ENCODE measurements at regions not wholly inside any gene's neighbourhood (a gene's known extent, or its start where the extent isn't known, plus 50 kb on each side); places are given as distances from the start of the nearest gene placed in this dataset.

DNA sequence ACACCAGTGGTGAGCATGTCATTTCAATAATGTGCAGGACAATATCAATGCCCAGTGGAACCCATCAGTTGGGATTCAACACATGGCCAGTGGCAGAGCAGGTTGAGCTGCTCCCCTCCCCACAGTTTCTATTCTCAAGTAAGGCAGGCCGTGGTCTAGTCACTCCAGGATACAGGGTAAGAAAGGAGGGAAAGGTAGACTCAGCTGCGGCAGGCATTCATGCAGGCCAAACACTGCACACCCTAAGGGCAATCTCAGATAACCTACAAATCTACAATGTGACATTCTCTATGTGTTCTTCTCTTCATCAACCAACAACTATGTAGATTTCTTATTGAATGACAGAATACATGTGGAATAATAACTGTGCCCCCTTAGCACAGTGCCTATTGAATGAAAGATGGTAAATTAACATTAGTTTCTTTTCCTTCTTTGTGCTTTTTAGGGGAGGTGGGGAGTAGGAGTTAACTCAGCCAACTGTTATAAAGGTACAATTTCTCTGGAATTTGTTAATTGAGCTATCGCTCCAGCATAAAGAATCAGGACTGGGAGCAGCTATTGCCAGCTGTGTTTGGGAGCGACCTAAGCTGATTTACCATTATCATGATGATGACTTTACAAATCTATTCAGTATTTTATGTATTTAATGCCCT is 89.7 kb downstream of the FAM50B start:
- TF ChIP-seq, protein P1, sequence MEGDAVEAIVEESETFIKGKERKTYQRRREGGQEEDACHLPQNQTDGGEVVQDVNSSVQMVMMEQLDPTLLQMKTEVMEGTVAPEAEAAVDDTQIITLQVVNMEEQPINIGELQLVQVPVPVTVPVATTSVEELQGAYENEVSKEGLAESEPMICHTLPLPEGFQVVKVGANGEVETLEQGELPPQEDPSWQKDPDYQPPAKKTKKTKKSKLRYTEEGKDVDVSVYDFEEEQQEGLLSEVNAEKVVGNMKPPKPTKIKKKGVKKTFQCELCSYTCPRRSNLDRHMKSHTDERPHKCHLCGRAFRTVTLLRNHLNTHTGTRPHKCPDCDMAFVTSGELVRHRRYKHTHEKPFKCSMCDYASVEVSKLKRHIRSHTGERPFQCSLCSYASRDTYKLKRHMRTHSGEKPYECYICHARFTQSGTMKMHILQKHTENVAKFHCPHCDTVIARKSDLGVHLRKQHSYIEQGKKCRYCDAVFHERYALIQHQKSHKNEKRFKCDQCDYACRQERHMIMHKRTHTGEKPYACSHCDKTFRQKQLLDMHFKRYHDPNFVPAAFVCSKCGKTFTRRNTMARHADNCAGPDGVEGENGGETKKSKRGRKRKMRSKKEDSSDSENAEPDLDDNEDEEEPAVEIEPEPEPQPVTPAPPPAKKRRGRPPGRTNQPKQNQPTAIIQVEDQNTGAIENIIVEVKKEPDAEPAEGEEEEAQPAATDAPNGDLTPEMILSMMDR (IDR thresholded peaks at IDR 0.05) = no peak
- no peak for TF ChIP-seq POLR2A (IDR thresholded peaks at IDR 0.05)

All from right lobe of liver (tissue), 4 donors.